GM19351 (cell line): ENCODE measurements at regions not wholly inside any gene's neighbourhood (a gene's known extent, or its start where the extent isn't known, plus 50 kb on each side); places are given as distances from the start of the nearest gene placed in this dataset.
A peak's percentile ranks its signal among the peaks of the same experiment; 100 is the strongest.
"Not testable (repeated sequence)": the region's sequence is repeated elsewhere in the genome, so short reads cannot be mapped to it uniquely, and the experiment has no call there.

Source experiments
- ATAC-seq: cut with Tn5 transposase; IDR thresholded peaks from one replicate; pipeline ENCODE4 v1.9.1; 2021; ENCODE audit warnings: mild to moderate bottlenecking, moderate library complexity; ENCODE audit not compliant: unreplicated experiment

- ATAC-seq = not testable (repeated sequence)
Observed at GRCh38 chr2:166744117-166744516, 144.2 kb upstream of the XIRP2 start.

GRCh38 chr2:166743482-166743881, 144.8 kb upstream of the XIRP2 start:
- not testable (repeated sequence) for ATAC-seq

GRCh38 chr2:166727095-166727494, 161.2 kb upstream of the XIRP2 start:
- ATAC-seq = peak; percentile 99

GRCh38 chr2:166725927-166726924, 162.1 kb upstream of the XIRP2 start:
- ATAC-seq = no peak

- ATAC-seq = no peak
Observed at GRCh38 chr2:166716968-166717367, 171.3 kb upstream of the XIRP2 start.

- no peak for ATAC-seq
Observed at GRCh38 chr2:166700079-166700478, 188.2 kb upstream of the XIRP2 start.

DNA sequence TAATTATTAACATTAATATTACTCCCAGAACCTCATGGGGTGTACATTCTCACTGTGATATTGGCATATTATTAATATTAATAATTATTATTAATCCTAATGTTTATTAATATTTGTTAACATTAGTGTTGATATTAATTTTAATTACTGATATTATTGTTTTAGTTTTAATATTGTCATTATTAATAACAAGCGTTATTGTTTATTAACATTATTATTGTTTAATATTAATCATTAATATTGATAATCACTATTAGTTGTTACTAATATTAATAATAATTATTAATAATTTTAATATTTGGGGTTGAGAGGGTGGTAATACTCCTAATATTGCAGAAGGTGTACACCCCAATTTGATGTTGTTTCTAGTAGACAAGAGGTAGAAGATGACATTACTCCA, 193.1 kb upstream of the XIRP2 start:
- no peak for ATAC-seq

DNA sequence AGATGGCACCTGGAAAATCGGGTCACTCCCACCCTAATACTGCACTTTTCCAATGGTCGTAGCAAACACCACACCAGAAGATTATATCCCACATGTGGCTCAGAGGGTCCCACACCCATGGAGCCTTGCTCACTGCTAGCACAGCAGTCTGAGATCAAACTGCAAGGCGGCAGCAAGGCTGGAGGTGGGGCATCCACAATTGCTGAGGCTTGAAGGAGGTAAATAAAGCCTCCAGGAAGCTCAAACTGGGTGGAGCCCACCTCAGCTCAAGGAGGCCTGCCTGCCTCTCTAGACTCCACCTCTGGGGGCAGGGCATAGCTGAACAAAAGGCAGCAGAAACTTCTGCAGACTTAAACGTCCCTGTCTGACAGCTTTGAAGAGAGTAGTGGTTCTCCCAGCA, 192.0 kb upstream of the SCN7A start:
- not testable (repeated sequence) for ATAC-seq

DNA sequence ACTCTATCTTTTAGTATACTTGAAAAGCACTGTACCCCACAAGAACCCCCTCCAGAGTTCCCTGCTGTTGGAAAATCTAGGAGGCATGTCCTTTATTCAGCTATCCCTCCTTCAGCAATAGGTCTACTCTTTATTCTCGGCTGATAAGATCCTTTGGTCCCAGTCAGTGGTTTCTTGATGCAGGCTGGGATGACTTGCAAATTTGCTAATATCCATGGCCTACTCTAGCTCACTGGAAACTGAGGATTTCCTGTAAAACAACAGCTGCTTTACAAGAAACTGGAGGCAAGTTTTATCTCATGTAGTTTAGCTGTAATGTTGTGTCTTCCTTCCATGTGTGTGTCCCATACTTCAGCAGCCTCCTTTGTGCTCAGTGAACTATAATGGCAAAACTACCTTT, 183.9 kb upstream of the SCN7A start:
- no peak for ATAC-seq

GRCh38 chr2:166676716-166677115, 182.7 kb upstream of the SCN7A start:
- no peak for ATAC-seq

DNA sequence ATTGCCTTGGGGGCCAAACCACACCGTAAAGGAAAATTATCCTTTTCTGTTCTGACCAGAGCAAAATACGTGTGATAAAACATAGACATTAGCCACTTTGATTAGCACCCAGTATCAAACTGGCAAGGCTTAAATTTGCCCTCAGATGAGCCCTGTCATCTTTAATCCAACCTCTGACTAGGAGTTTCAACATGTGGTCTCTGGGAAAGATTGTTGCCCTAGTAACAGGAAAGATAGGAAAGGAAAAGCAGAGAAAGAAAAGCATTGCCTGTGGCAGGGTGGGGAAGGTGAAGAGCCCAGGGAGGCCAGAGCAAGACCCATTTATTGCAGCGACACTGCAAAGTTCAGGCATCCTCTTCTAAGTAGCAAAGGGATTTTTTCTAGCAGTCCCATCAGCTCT, 181.5 kb upstream of the SCN7A start:
- ATAC-seq = no peak

DNA sequence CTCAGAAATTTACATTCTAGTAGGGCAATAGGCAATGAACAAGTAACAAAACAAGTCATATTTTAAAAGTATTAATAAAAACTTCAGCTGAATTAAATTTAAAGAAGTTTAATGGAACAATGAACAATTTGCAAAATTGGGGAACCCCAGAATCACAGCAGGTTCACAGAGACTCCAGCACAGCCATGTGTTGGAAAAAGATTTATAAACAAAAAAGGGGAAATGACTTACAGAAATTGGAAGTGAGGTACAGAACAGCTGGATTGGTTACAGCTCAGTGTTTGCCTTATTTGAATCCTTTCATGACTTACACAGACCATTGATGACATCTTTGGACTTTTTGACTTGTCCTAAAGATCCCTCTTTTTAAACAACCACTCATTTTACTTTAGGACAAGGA, 179.9 kb upstream of the SCN7A start:
- no peak for ATAC-seq

DNA sequence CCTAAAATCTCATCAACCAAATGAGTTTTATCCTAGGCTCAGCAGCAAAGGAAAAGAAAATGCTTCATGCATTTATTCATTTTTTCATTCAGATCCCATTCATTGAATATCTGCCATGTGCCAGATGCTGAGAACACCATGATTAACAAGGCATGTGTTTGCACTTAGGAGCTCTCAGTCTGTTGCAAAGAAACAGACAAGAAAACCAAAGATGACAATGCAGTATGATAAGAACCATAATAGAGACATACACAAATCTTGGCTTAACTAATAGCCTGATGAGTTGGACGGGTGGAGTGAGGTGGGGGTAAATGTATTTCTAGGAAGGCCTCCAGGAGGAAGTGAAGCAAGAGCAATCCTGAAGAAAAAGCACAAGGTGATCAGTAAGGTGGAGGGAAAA, 177.8 kb upstream of the SCN7A start:
- ATAC-seq = no peak

GRCh38 chr2:166671235-166671634, 177.2 kb upstream of the SCN7A start:
- no peak for ATAC-seq

DNA sequence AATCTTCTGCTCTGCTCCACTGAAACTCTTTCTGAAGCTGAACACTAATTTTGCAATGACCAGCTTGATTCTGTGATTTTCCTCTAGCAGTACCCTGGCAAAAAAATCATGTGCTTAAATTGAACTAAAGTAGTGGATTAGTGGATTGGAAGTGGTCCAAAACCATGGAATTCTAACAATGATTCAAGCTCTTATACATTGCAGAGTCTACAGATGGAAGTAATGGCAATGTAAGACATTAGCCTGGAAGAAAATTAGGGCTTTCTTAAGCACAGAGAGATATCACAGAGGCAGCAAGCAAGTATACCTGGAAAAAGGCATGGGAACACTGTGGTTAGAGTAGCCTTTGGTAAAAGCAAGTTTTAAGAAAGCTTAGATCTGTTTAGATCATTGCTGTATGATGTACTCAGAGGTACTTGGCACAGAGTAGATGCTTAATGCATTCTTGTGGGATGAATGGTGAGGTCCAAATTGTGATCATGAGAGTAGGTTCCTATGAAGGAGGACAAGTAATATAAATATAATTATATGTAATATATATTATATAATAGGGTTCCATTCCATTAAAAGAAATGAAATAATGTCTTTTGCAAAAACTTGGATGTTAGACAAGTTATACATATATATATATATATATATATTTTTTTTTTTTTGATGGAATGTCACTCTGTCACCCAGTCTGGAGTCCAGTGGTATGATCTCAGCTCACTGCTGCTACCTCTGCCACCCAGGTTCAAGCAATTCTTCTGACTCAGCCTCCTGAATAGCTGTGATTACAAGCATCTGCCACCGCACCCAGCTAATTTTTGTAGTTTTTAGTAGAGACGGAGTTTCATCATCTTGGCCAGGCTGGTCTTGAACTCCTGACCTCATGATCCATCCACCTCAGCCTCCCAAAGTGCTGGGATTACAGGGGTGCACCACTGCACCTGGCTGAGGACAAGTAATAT, 172.2 kb upstream of the SCN7A start:
- ATAC-seq = no peak

GRCh38 chr2:166661824-166662223, 167.8 kb upstream of the SCN7A start:
- no peak for ATAC-seq

DNA sequence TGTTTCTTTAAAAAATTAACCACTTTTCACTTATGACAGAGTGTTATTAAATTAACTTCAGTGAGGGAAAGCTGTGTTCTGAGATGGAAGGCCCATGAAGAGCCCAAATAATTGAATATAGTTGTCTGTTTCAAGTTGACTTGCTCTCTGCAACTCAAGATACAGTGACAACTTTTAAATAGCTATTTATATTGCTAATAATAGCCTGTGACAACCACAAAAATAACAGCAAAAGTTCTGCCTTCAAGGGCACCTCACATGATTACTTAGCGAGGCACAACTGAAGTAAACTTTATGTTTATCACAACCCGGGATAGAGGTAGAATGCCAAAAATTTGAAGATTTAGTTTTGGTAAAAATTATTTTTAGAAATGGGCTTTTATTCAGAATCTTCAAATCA, 167.3 kb upstream of the SCN7A start:
- ATAC-seq = no peak

- ATAC-seq = no peak
Observed at GRCh38 chr2:166658901-166659300, 164.9 kb upstream of the SCN7A start.

GRCh38 chr2:166653185-166653813, 159.2 kb upstream of the SCN7A start:
- no peak for ATAC-seq

DNA sequence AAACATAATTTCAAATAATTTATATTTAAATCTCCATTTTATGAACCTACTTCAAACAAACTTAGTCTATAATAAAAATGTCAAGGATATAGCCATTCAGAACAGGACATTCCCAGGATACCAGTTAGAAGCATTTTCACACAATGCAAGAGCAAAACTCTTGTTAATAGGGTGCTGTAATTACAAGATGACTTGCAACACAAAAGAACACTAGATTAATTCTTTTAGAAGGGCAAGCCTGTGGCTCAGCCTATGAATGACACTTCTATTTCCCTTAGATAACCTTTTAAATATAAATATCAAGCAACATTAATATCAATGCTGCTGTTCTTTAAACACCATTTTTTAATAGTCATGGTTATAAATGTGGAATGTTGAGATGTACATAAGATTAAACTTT, 157.9 kb upstream of the SCN7A start:
- no peak for ATAC-seq

DNA sequence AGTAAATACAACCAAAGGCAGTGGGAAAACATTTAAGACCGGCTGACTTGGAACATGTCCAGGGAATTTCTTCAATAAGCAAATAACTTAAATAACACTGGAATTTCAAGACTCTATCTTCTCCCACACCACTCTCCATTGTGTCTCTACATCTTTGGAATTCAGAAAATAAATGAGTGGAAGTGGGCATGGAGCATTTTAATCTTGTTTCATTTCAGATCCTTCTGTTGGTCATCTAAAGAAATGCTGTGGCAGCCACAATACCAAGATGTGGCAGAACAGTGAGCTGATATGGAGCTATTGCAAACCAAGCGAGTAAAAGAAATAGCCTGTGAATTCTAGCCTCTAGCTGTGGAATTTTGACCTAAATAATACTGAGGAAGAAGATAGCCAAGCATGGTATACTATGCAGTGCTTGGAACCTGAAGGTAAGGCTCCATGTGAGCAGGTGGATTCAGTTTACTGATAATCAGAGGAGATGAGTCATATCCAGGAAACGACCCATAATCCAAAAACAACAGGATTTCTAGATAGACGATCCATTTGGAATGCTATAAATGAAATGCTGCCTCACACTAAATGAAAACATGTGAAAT, 157.1 kb upstream of the SCN7A start:
- ATAC-seq = no peak
